IMR-90 (cell line): ENCODE measurements at regions not wholly inside any gene's neighbourhood (a gene's known extent, or its start where the extent isn't known, plus 50 kb on each side); places are given as distances from the start of the nearest gene placed in this dataset.

ENCODE experiments used
- ATAC-seq: fragments of 200-7000 bp; cut with Tn5 transposase; 2 replicates; pipeline ENCODE4 v1.9.1; 2020; ENCODE audit warnings: low read depth, mild to moderate bottlenecking, moderate library complexity
- BruUV-seq: library from RNA; stranded (reverse); fragments of 400-500 nt; replicated peaks from 2 replicates; lab custom pipeline; 2021; lab: Mats Ljungman, UMichigan
- CTCF ChIA-PET: fragments of 300-600 bp; formaldehyde crosslinking; extraction: SDS; loops from one replicate; lab custom pipeline; 2021; ENCODE audit warnings: antibody characterized with exemption; lab: Yijun Ruan, JAX
- POLR2A ChIA-PET: fragments of 300-600 bp; sonication (Branson Sonifier 250); formaldehyde crosslinking; loops from one replicate; lab custom pipeline; 2022; ENCODE audit warnings: antibody characterized with exemption; ENCODE audit not compliant: unreplicated experiment; lab: Charles Lee
- DNase-seq: peaks from one replicate; pipeline ENCODE4 v3.0.0; 2013
- H2AFZ ChIP-seq: replicated peaks from 2 replicates; pipeline ENCODE3; 2013; ENCODE audit warnings: low read length, mild to moderate bottlenecking; ENCODE audit not compliant: poor library complexity
- H2AK5ac ChIP-seq: 2 replicates; pipeline ENCODE4 v1.6.1; 2013; ENCODE audit warnings: low read depth, low read length, inconsistent platforms
- H2AK9ac ChIP-seq: replicated peaks from 2 replicates; pipeline ENCODE3; 2013; ENCODE audit warnings: mild to moderate bottlenecking, low read depth, low read length, moderate library complexity; ENCODE audit not compliant: poor library complexity
- H2BK120ac ChIP-seq: 2 replicates; pipeline ENCODE4 v1.6.1; 2013; ENCODE audit warnings: low read depth, low read length, inconsistent platforms
- H2BK15ac ChIP-seq: 3 replicates; pipeline ENCODE4 v1.6.1; 2013; ENCODE audit warnings: low read depth, low read length, inconsistent platforms
- H2BK20ac ChIP-seq: 2 replicates; pipeline ENCODE4 v1.6.1; 2013; ENCODE audit warnings: low read depth, mild to moderate bottlenecking, inconsistent platforms, low read length, moderate library complexity
- H2BK5ac ChIP-seq: 2 replicates; pipeline ENCODE4 v1.6.1; 2013; ENCODE audit warnings: mild to moderate bottlenecking, low read depth, low read length, inconsistent platforms; ENCODE audit not compliant: poor library complexity, severe bottlenecking
- H3K14ac ChIP-seq: replicated peaks from 2 replicates; pipeline ENCODE4 v1.6.1; 2013; ENCODE audit warnings: low read depth, low read length, inconsistent platforms
- H3K18ac ChIP-seq: 2 replicates; pipeline ENCODE4 v1.6.1; 2013; ENCODE audit warnings: low read depth, low read length, control low read depth
- H3K23ac ChIP-seq: 2 replicates; pipeline ENCODE4 v1.6.1; 2013; ENCODE audit warnings: low read depth, low read length, inconsistent platforms
- H3K27ac ChIP-seq: 2 replicates; pipeline ENCODE4 v1.5.1; 2013; ENCODE audit warnings: mild to moderate bottlenecking, control low read depth, low read length; ENCODE audit not compliant: insufficient read depth
- H3K27me3 ChIP-seq: 2 replicates; pipeline ENCODE4 v1.6.1; 2013; ENCODE audit warnings: low read length; ENCODE audit not compliant: control insufficient read depth, insufficient read depth
- H3K36me3 ChIP-seq: 2 replicates; pipeline ENCODE4 v1.6.1; 2013; ENCODE audit warnings: low read length, mixed read lengths; ENCODE audit not compliant: control insufficient read depth, insufficient read depth
- H3K4ac ChIP-seq: 2 replicates; pipeline ENCODE4 v1.6.1; 2013; ENCODE audit warnings: low read depth, low read length, inconsistent platforms
- H3K4me1 ChIP-seq: 2 replicates; pipeline ENCODE4 v1.6.1; 2013; ENCODE audit warnings: low read length, mixed read lengths; ENCODE audit not compliant: control insufficient read depth, insufficient read depth
- H3K4me2 ChIP-seq: 2 replicates; pipeline ENCODE4 v1.6.1; 2013; ENCODE audit warnings: low read depth, mild to moderate bottlenecking, control low read depth, low read length, moderate library complexity
- H3K4me3 ChIP-seq: 2 replicates; pipeline ENCODE4 v1.5.1; 2013; ENCODE audit warnings: low read depth, mild to moderate bottlenecking, control low read depth, low read length, moderate library complexity; ENCODE audit not compliant: insufficient read depth
- H3K56ac ChIP-seq: 2 replicates; pipeline ENCODE4 v1.6.1; 2013; ENCODE audit warnings: low read length, inconsistent platforms; ENCODE audit not compliant: insufficient read depth; ENCODE audit errors: extremely low read depth
- H3K79me1 ChIP-seq, 2 experiments: 2 replicates each; pipeline ENCODE4 v1.6.1; 2013; ENCODE audit warnings: low read length in 2 of 2, inconsistent platforms in 1 of 2, low read depth in 1 of 2
- H3K9ac ChIP-seq: 2 replicates; pipeline ENCODE4 v1.6.1; 2013; ENCODE audit warnings: low read depth, low read length, control low read depth
- H3K9me1 ChIP-seq: 2 replicates; pipeline ENCODE4 v1.6.1; 2013; ENCODE audit warnings: low read length, inconsistent platforms; ENCODE audit not compliant: insufficient read depth
- H3K9me3 ChIP-seq: 2 replicates; pipeline ENCODE4 v1.6.1; 2013; ENCODE audit warnings: low read length; ENCODE audit not compliant: control insufficient read depth, insufficient read depth
- H4K20me1 ChIP-seq: 2 replicates; pipeline ENCODE4 v1.6.1; 2013; ENCODE audit warnings: low read length, inconsistent platforms; ENCODE audit not compliant: insufficient read depth
- H4K5ac ChIP-seq: 2 replicates; pipeline ENCODE4 v1.6.1; 2013; ENCODE audit warnings: mild to moderate bottlenecking, low read depth, low read length, control low read depth
- H4K8ac ChIP-seq, 2 experiments: 2 replicates each; pipeline ENCODE4 v1.6.1; 2013; ENCODE audit warnings: low read depth in 2 of 2, low read length in 2 of 2, control low read depth in 1 of 2, inconsistent platforms in 1 of 2
- H4K91ac ChIP-seq: 2 replicates; pipeline ENCODE4 v1.6.1; 2013; ENCODE audit warnings: low read depth, low read length, inconsistent platforms; ENCODE audit not compliant: insufficient read depth
- BHLHE40 ChIP-seq: fragments of 150-350 bp; IDR thresholded peaks from 2 replicates; pipeline ENCODE4 v1.6.1; 2016; ENCODE audit warnings: mild to moderate bottlenecking, low read depth, low read length
- CEBPB ChIP-seq: IDR thresholded peaks from 2 replicates; pipeline ENCODE4 v1.6.1; 2012; ENCODE audit warnings: low read depth, low read length, improper control_type of control experiment
- FOS ChIP-seq: fragments of 150-350 bp; IDR thresholded peaks from 2 replicates; pipeline ENCODE4 v1.6.1; 2016; ENCODE audit warnings: low read depth, low read length
- MAFK ChIP-seq: IDR thresholded peaks from 2 replicates; pipeline ENCODE4 v1.6.1; 2012; ENCODE audit warnings: low read depth, low read length, improper control_type of control experiment
- NFE2L2 ChIP-seq: fragments of 150-350 bp; IDR thresholded peaks from 2 replicates; pipeline ENCODE4 v1.6.1; 2016; ENCODE audit warnings: low read depth, mild to moderate bottlenecking, low read length
- POLR2A ChIP-seq: IDR thresholded peaks from 2 replicates; pipeline ENCODE4 v1.6.1; 2012; ENCODE audit warnings: mild to moderate bottlenecking, low read depth, low read length
- RAD21 ChIP-seq: IDR thresholded peaks from 2 replicates; pipeline ENCODE4 v1.6.1; 2012; ENCODE audit warnings: low read length, improper control_type of control experiment
- RCOR1 ChIP-seq: IDR thresholded peaks from 2 replicates; pipeline ENCODE4 v1.6.1; 2012; ENCODE audit warnings: mild to moderate bottlenecking, low read length, improper control_type of control experiment; ENCODE audit not compliant: insufficient replicate concordance
- USF2 ChIP-seq: fragments of 150-350 bp; IDR thresholded peaks from 2 replicates; pipeline ENCODE4 v1.6.1; 2017; ENCODE audit warnings: mild to moderate bottlenecking, antibody characterized with exemption, low read length, low read depth
- WGBS, 2 experiments: methylation state at CpG; one replicate each; pipeline versions ENCODE4 v1.1.5 to v1.1.7; 2013; ENCODE audit warnings: missing lambda C conversion rate in 2 of 2; ENCODE audit not compliant: insufficient read length in 1 of 2; ENCODE audit errors: extremely low coverage in 2 of 2; 5-methylcytosine and 5-hydroxymethylcytosine counted together
- dilution Hi-C: fragments of 300-500 bp; cut with HindIII; formaldehyde crosslinking; loops from one replicate; pipeline ENCODE4 v1.14.3; 2018; ENCODE audit warnings: low sequenced_read_pairs; ENCODE audit not compliant: unreplicated experiment
- in situ Hi-C: fragments of 300-500 bp; cut with MboI; formaldehyde crosslinking; loops from 3 replicates; pipeline ENCODE4 v1.14.3; 2019; ENCODE audit warnings: low sequenced_read_pairs, inconsistent platforms, mixed read lengths
- intact Hi-C: fragments of 100-400 bp; cut with micrococcal nuclease; formaldehyde crosslinking; loops from 2 replicates; pipeline ENCODE4 v1.10.0; 2022

GRCh38 chr2:58907644-58908043 lies 666.5 kb upstream of the FANCL start:
- H3K18ac ChIP-seq: no peak overlapping the region
- ChIA-PET POLR2A (no interaction called here), CTCF (interaction anchor here (1.3 kb wide), 1 partner anchor 13 kb away, joined by 3 read pairs; no protein-coding TSS in a partner anchor)
- in situ Hi-C loops: no loop called here
- no peak overlapping the region for H3K14ac ChIP-seq
- intact Hi-C loops: no loop called here
- H3K23ac ChIP-seq: no peak overlapping the region
- WGBS, 2 experiments: no CpG with 5 or more reads among the region's 1 CpG
- no peak overlapping the region for H3K4me3 ChIP-seq
- H2AK5ac ChIP-seq: no peak overlapping the region
- H2BK15ac ChIP-seq: no peak overlapping the region
- H2AFZ ChIP-seq: no peak overlapping the region
- H4K5ac ChIP-seq: no peak overlapping the region
- H2BK5ac ChIP-seq: no peak overlapping the region
- no peak overlapping the region for H3K9ac ChIP-seq
- no TSS peak for BruUV-seq
- no peak overlapping the region for H4K8ac ChIP-seq
- no peaks in the 10 kb centered on the region for H4K20me1 ChIP-seq
- H3K4me1 ChIP-seq: no peaks in the 10 kb centered on the region
- no peaks in the 10 kb centered on the region for H3K36me3 ChIP-seq
- H3K4me2 ChIP-seq: no peak overlapping the region
- H4K91ac ChIP-seq: no peak overlapping the region
- no peaks in the 10 kb centered on the region for H3K79me1 ChIP-seq
- H3K9me3 ChIP-seq: no peaks in the 10 kb centered on the region
- H2AK9ac ChIP-seq: no peak overlapping the region
- no peaks in the 10 kb centered on the region; the same call in 1 of the 2 replicates for H3K27me3 ChIP-seq
- H2BK20ac ChIP-seq: no peak overlapping the region
- no peaks in the 10 kb centered on the region for H3K9me1 ChIP-seq
- DNase-seq: no peak
- ATAC-seq: no peak
- dilution Hi-C loops: no loop called here
- H2BK120ac ChIP-seq: no peak overlapping the region
- TF ChIP-seq FOS (no peak), USF2 (no peak), MAFK (no peak), CEBPB (no peak), RAD21 (no peak), BHLHE40 (no peak), RCOR1 (no peak), POLR2A (no peak), NFE2L2 (no peak)
- H3K56ac ChIP-seq: no peak overlapping the region
- no peak overlapping the region for H3K27ac ChIP-seq
- no peak overlapping the region for H3K4ac ChIP-seq
